Colonic mucosa (tissue), 4 donors: ENCODE measurements at regions not wholly inside any gene's neighbourhood (a gene's known extent, or its start where the extent isn't known, plus 50 kb on each side); places are given as distances from the start of the nearest gene placed in this dataset.

Source experiments
- DNase-seq: peaks from one replicate; pipeline ENCODE4 v3.0.0-alpha.2; 2020
- H3K27ac ChIP-seq: fragments of 200-600 bp; one replicate; pipeline ENCODE4 v1.8.0; 2021
- H3K27me3 ChIP-seq: fragments of 200-600 bp; one replicate; pipeline ENCODE4 v1.8.0; 2021
- H3K36me3 ChIP-seq: fragments of 200-600 bp; one replicate; pipeline ENCODE4 v1.8.0; 2021
- H3K4me1 ChIP-seq: fragments of 200-600 bp; one replicate; pipeline ENCODE4 v1.8.0; 2021; ENCODE audit warnings: mild to moderate bottlenecking
- H3K4me3 ChIP-seq: fragments of 200-600 bp; one replicate; pipeline ENCODE4 v1.8.0; 2021
- H3K9ac ChIP-seq, 2 donors: one replicate each; pipeline ENCODE4 v1.7.0; 2013; ENCODE audit warnings: control low read depth in 2 of 2, low read depth in 2 of 2, low read length in 2 of 2
- H3K9me3 ChIP-seq: fragments of 200-600 bp; one replicate; pipeline ENCODE4 v1.8.0; 2021
- CTCF ChIP-seq: fragments of 200-600 bp; IDR thresholded peaks from one replicate; pipeline ENCODE4 v1.8.0; 2022; ENCODE audit warnings: antibody characterized with exemption, mild to moderate bottlenecking
- intact Hi-C: fragments of 100-400 bp; cut with DNase I; formaldehyde crosslinking; loops from one replicate; pipeline ENCODE4 v1.14.1; 2022
- donor health status: healthy.
- donor health status: DM: no; HTN: no; CAD: no.
- donor health status: DM: no; HTN: no; CAD: no.

- no peak for TF ChIP-seq CTCF
Observed at GRCh38 chr11:43579171-43579918, 101.2 kb upstream of the HSD17B12 start.

GRCh38 chr11:43579919-43580276 lies 100.6 kb upstream of the HSD17B12 start:
- DNase-seq: no peak
- no peak overlapping the region for H3K9ac ChIP-seq
- no peaks in the 10 kb centered on the region for H3K36me3 ChIP-seq
- H3K27ac ChIP-seq: no peak overlapping the region
- intact Hi-C loops: no loop called here
- peaks cover 87% of the 10 kb centered on the region for H3K27me3 ChIP-seq
- no peak overlapping the region for H3K4me3 ChIP-seq
- H3K4me1 ChIP-seq: no peaks in the 10 kb centered on the region
- no peak for TF ChIP-seq CTCF
- H3K9me3 ChIP-seq: no peaks in the 10 kb centered on the region

More at GRCh38 chr11:43579171-43579918, 101.2 kb upstream of the HSD17B12 start:
- no peak overlapping the region for H3K9ac ChIP-seq
- H3K4me3 ChIP-seq: peak overlapping the region; percentile 38
- no peaks in the 10 kb centered on the region for H3K9me3 ChIP-seq
- H3K4me1 ChIP-seq: no peaks in the 10 kb centered on the region
- no peaks in the 10 kb centered on the region for H3K36me3 ChIP-seq
- no peak for DNase-seq
- intact Hi-C loops: no loop called here
- no peak overlapping the region for H3K27ac ChIP-seq
- H3K27me3 ChIP-seq: peaks cover 90% of the 10 kb centered on the region

GRCh38 chr11:43580735-43581369 lies 99.7 kb upstream of the HSD17B12 start:
- Histone ChIP-seq H3K27me3 (peaks cover 79% of the 10 kb centered on the region), H3K4me1 (no peaks in the 10 kb centered on the region), H3K27ac (no peak overlapping the region), H3K36me3 (no peaks in the 10 kb centered on the region), H3K9ac (no peak overlapping the region), H3K4me3 (no peak overlapping the region), H3K9me3 (no peaks in the 10 kb centered on the region)
- intact Hi-C loops: no loop called here
- DNase-seq: no peak
- no peak for TF ChIP-seq CTCF

GRCh38 chr11:43581370-43582023 lies 99.0 kb upstream of the HSD17B12 start:
- H3K9ac ChIP-seq: no peak overlapping the region
- H3K36me3 ChIP-seq: no peaks in the 10 kb centered on the region
- intact Hi-C loops: no loop called here
- H3K9me3 ChIP-seq: no peaks in the 10 kb centered on the region
- H3K27ac ChIP-seq: no peak overlapping the region
- no peak overlapping the region for H3K4me3 ChIP-seq
- peaks cover 72% of the 10 kb centered on the region for H3K27me3 ChIP-seq
- no peak for TF ChIP-seq CTCF
- DNase-seq: no peak
- H3K4me1 ChIP-seq: no peaks in the 10 kb centered on the region

GRCh38 chr11:43582024-43582862 lies 98.3 kb upstream of the HSD17B12 start:
- Histone ChIP-seq H3K9me3 (no peaks in the 10 kb centered on the region), H3K27ac (no peak overlapping the region), H3K36me3 (no peaks in the 10 kb centered on the region), H3K9ac (no peak overlapping the region), H3K4me1 (no peaks in the 10 kb centered on the region), H3K4me3 (no peak overlapping the region), H3K27me3 (peaks cover 66% of the 10 kb centered on the region)
- no peak for DNase-seq
- TF ChIP-seq CTCF: no peak
- intact Hi-C loops: no loop called here
